HG02623 (cell line): ENCODE measurements at regions not wholly inside any gene's neighbourhood (a gene's known extent, or its start where the extent isn't known, plus 50 kb on each side); places are given as distances from the start of the nearest gene placed in this dataset.

ENCODE experiments used
- ATAC-seq: cut with Tn5 transposase; IDR thresholded peaks from one replicate; pipeline ENCODE4 v1.9.1; 2021; ENCODE audit warnings: moderate library complexity; ENCODE audit not compliant: unreplicated experiment

DNA sequence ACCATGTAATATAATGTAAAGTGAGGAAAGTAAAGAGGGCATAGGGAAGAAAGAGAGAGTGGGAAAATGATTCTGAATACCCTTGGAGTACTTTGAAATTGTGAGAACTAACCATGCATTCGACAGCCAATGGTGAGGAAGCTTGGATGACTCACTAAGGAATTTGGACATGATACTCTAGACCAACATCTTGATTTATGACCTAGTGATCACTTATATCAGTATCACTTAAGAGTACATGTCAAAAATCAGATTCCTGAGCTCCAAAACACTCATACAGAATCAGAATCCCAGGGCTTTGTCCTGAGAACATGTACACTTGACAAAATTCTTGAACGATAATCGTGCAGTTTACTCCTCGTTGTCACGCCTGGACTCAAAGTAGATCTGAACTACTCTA is 1899.8 kb upstream of the PIK3C3 start:
- ATAC-seq, result no peak

DNA sequence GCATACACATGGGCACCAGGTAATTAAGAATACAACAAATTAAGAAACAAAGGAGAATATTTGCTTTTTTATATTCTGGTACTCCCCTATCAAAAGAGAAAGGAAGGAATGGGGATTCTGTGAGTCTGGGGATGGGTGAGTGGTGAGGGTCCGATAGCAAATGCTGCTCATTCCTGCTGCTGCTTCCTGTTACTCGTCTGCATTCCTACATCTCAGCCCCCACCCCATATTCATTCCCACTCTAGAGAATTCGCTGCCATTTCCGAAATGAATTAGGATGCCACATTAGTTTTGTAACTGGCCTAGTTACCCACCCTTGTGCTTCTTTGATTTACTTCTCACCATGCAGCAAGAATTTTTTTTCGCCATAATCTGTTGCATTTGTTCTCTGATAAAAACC is 1905.3 kb upstream of the PIK3C3 start:
- ATAC-seq, result no peak

DNA sequence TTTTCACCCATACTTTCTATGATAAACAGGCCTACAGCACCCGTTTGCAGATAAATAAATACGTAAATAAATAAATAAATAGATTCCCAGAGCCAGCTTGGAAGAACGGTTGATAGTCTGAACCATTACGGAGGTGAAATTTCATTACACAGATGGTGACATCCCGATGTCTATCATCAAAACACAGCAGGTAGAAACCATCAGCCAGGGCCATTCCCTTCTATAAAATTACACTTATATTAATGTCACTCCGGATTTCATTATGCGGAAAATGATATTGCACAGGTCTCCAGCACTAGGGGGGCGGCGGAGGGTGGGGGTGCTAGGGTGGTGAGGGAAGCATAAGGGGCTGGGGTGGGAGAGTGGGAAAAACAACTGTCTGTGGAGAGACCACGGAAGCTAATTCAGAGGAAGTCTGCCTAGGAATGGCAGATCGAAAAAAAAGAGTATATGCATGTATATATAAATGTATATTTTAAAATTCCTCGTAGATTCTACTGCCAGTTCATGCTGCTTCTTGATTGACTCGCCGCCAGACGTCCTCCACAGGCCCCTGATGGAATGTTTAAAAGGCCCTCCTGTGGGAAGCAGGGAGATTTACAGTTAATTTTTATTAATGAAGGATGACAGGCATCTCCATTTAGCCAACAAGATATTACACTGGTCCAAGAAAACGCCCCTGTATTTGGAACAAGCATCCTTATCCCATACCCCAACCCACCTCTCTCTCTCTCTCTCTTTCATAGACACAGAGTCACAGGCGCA is 1906.0 kb upstream of the PIK3C3 start:
- no peak for ATAC-seq

GRCh38 chr18:40048253-40048652 is 1906.8 kb upstream of the PIK3C3 start:
- ATAC-seq, result no peak

DNA sequence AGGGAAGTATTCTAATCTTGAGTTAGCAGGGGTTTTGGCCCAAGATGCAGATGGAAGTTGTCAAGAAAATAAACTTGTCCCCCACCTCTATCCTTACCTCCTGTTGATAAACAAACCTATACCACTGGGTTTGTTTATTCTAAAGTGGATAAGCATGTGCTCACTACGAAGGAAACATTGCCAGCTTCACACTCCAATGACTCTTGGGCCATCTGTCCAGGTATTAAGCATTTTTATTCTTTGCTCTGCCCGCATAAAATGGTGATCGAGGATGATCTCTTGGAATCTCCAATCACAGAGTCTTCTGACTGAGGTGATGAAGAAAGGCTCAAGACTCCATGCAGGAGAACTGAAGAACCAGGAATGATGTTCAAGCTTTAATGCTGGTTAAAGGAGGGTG is 1908.4 kb upstream of the PIK3C3 start:
- no peak for ATAC-seq

DNA sequence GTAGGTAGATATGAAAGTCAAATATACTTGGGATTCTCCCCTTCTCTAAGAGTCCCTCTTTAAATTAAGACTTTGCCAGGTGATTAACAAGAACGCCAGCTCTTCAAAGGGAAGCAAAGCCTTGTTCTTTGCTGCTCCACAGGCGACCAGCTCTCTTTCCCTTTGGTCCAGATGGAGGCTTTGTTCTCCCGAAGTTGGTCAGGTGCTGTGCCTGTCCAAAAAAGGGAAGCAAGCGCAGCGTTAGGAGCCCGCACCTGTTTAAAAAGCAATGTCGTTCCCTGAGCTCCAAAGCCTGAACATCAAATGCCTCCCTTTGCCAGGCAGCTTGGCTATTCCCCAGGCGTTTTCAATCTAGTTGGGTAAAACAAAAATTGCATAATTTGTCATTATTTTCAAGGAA is 1913.1 kb upstream of the PIK3C3 start:
- no peak for ATAC-seq

GRCh38 chr18:40040574-40040973 is 1914.5 kb upstream of the PIK3C3 start:
- no peak for ATAC-seq

GRCh38 chr18:40037356-40037755 is 1917.7 kb upstream of the PIK3C3 start:
- ATAC-seq, result no peak

DNA sequence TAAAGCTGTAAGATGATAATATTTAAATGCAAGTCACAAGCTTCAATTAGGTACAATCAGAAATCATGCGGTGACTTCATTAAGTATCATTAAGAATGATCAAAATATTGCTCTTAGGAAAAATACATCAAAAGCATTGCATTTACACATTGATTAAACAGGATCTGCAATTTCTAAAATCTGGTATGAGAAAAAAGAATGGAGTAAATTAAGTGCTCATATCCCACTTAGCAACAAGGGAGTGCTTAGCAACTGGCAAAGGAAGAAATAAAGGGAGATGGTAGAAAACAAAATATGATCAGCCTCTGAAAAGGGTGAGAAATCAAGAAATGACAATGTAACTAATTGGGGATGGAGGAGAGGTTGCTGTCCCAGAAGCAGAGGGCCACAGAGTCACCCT is 1918.2 kb upstream of the PIK3C3 start:
- ATAC-seq, result no peak

- ATAC-seq, result no peak
Observed at GRCh38 chr18:40035966-40036365, 1919.1 kb upstream of the PIK3C3 start.

GRCh38 chr18:40032076-40032475 is 1923.0 kb upstream of the PIK3C3 start:
- ATAC-seq, result no peak

- ATAC-seq, result no peak
Observed at GRCh38 chr18:40031435-40031834, 1923.6 kb upstream of the PIK3C3 start.

- ATAC-seq, result no peak
Observed at GRCh38 chr18:40019797-40020392, 1935.1 kb upstream of the PIK3C3 start.

- ATAC-seq, result no peak
Observed at GRCh38 chr18:40018266-40018665, 1936.8 kb upstream of the PIK3C3 start.

GRCh38 chr18:40017021-40017420 is 1938.0 kb upstream of the PIK3C3 start:
- no peak for ATAC-seq

DNA sequence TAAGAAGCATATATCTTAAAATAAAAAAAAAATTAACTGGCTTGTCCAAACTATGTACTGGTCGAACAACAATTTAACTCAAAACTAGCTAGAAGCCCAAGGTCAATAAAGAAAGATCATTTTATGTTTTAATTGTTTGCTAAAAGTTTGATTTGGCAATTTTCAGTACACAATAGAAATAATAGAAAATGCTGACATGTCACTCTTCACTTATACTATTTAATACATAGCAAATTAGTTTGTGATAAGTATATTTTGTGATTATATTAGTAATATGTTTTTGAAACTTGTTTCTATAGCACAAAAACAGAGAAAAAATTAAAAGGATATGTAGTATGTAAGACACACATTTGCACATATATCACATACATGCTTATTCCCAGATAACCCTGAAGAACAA is 1938.6 kb upstream of the PIK3C3 start:
- ATAC-seq, result no peak

GRCh38 chr18:40013001-40013609 is 1941.9 kb upstream of the PIK3C3 start:
- ATAC-seq, result no peak

DNA sequence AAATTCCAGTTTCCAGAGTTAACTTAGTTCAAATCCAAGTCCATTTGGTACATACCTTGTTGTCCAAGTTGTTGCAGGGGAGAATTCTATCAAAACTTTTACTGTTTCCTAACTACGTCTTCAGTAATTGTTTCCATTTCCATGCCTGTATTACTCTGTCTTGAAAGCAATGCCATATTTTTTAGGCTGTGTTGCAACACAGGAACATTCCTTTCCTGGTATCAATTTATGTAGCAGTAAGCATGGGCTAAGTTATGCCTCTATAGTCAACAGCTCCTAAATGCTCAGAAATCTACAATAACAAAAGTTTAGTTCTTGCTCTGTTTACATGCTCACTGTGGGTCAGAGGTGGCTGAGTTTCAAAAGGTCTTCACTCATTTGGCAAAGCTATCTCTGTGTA is 1943.8 kb upstream of the PIK3C3 start:
- ATAC-seq, result no peak

GRCh38 chr18:40006634-40007033 is 1948.4 kb upstream of the PIK3C3 start:
- no peak for ATAC-seq

DNA sequence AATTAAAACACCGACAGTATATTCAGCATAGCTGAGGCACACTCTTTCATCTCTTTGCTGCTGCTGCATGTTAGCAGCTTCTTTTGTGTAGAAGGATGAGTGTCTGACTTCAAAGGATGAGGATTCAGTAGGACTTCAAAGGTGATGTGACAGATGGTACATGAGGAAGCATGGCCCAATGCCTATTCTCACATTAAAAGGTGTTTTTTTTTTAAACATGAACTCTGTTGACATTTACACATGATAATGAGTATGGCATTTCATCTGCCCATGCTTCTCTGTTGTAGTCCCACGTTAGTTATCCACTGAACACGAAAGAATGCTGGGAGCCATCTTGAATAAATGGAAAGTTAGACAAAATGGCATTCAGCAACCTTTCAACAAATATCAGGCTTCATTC is 1950.8 kb upstream of the PIK3C3 start:
- ATAC-seq, result no peak

DNA sequence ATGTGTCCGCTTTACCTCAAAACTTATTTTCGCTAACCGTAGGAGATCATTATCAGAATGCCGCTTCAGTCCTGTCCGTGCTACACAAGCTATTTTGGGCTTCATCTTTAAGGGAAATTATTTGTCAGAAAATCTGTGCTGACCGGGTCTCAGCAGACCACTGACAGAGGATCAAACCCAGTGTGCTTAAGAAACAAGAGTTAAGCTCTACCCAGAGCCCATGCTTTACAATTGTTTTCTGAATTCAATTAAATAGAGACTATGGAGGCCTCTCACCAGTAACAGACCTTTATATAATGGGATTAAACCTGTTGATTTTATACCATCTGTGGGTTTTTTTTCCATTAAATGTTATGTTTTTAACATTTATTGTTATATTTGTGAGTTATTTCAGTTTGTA is 1956.7 kb upstream of the PIK3C3 start:
- ATAC-seq, result no peak

DNA sequence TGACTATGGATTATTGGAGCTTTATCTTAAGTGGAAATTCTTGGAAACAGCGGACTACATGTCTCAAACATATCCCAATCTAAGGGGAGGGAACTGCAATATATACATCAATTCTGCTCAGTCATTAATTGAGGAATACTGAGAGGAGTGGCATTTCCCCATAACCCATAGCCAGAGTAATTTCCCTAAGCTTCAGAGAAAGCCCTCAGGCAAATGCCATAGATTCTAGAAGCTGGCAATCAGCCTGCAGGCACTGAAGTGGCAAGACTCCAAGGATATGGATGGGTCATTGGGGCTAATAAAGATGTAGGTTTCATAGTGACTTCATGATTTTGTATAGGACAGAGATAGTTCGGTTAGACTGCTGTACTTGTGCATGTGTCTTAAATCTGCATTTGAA is 1960.5 kb upstream of the PIK3C3 start:
- ATAC-seq, result no peak
